Aorta (tissue), 5 donors: ENCODE measurements at regions not wholly inside any gene's neighbourhood (a gene's known extent, or its start where the extent isn't known, plus 50 kb on each side); places are given as distances from the start of the nearest gene placed in this dataset.

Source experiments
- ATAC-seq: fragments of 200-7000 bp; cut with Tn5 transposase; one replicate; pipeline ENCODE4 v1.9.1; 2022; ENCODE audit warnings: moderate library complexity; ENCODE audit not compliant: low FRiP score
- DNase-seq, 2 donors: peaks; one replicate each; pipeline ENCODE4 v3.0.0-alpha.2; 2020
- H3K27ac ChIP-seq, 2 donors: one replicate each; pipeline ENCODE4 v1.5.1; 2013; ENCODE audit warnings: low read length in 2 of 2, mild to moderate bottlenecking in 2 of 2, moderate library complexity in 2 of 2, control low read depth in 1 of 2, inconsistent platforms in 1 of 2, low read depth in 1 of 2
- H3K27me3 ChIP-seq, 2 donors: one replicate each; pipeline ENCODE4 v1.6.1; 2013; ENCODE audit warnings: control low read depth in 1 of 2, low read length in 1 of 2, mild to moderate bottlenecking in 1 of 2, moderate library complexity in 1 of 2; ENCODE audit not compliant: insufficient read depth in 2 of 2, control insufficient read depth in 1 of 2
- H3K36me3 ChIP-seq, 2 donors: one replicate each; pipeline ENCODE4 v1.6.1; 2013; ENCODE audit warnings: control low read depth in 1 of 2, low read length in 1 of 2, mild to moderate bottlenecking in 1 of 2; ENCODE audit not compliant: insufficient read depth in 2 of 2, control insufficient read depth in 1 of 2
- H3K4me1 ChIP-seq, 2 donors: one replicate each; pipeline ENCODE4 v1.6.1; 2013; ENCODE audit warnings: low read length in 2 of 2, control low read depth in 1 of 2, mild to moderate bottlenecking in 1 of 2, moderate library complexity in 1 of 2; ENCODE audit not compliant: insufficient read depth in 2 of 2, control insufficient read depth in 1 of 2
- H3K4me3 ChIP-seq, 2 donors: one replicate each; pipeline ENCODE4 v1.5.1; 2013; ENCODE audit warnings: low read length in 2 of 2, control low read depth in 1 of 2, mild to moderate bottlenecking in 1 of 2
- H3K9me3 ChIP-seq: one replicate; pipeline ENCODE4 v1.6.1; 2013; ENCODE audit warnings: mild to moderate bottlenecking, low read length; ENCODE audit not compliant: control insufficient read depth
- WGBS, 2 donors: extraction: QIAGEN DNeasy Blood & Tissue Kit; methylation state at CpG; one replicate each; pipeline ENCODE4 v1.1.7; 2013; 5-methylcytosine and 5-hydroxymethylcytosine counted together
- intact Hi-C, 2 donors: fragments of 100-400 bp; cut with DNase I; formaldehyde crosslinking; loops; one replicate each; pipeline versions ENCODE4 v1.14.2 to v1.15.0; 2022
- donor health status: healthy with polysubstance abuse.
- donor health status: Bipolar disorder and iron deficiency.
- donor health status: DM: no; HTN: no; CAD: no.
- donor health status: DM: no; HTN: no; CAD: no.
- donor health status: DM: yes; HTN: yes; CAD: no.

GRCh38 chr9:90964101-90965020 lies 162.7 kb downstream of the SYK start:
- peak; percentile 77 for ATAC-seq
- no peaks in the 10 kb centered on the region for H3K36me3 ChIP-seq
- peak overlapping the region; percentile 91 to 93 for H3K27ac ChIP-seq
- peak; percentile 65 to 83 for DNase-seq
- no peaks in the 10 kb centered on the region for H3K9me3 ChIP-seq
- no peaks in the 10 kb centered on the region for H3K27me3 ChIP-seq
- H3K4me1 ChIP-seq, result peaks cover 3 to 8% of the 10 kb centered on the region in 2 donors
- intact Hi-C loops, result loop anchor here (2.0 to 5.0 kb wide), 4 partner anchors 42 to 463 kb away; no protein-coding TSS in a partner anchor
- peak overlapping the region; percentile 4 to 25 for H3K4me3 ChIP-seq
- 5 to 8% methylated on average over 26 of the region's 26 CpGs for WGBS, 2 donors

- DNase-seq, result no peak
- no peaks in the 10 kb centered on the region for H3K9me3 ChIP-seq
- WGBS, 2 donors, result 7 to 16% methylated on average over 12 of the region's 12 CpGs
- H3K27ac ChIP-seq, result peak overlapping the region; percentile 91 to 93
- H3K4me1 ChIP-seq, result peaks cover 3 to 8% of the 10 kb centered on the region in 2 donors
- peak; percentile 66 for ATAC-seq
- H3K27me3 ChIP-seq, result no peaks in the 10 kb centered on the region
- H3K36me3 ChIP-seq, result no peaks in the 10 kb centered on the region
- H3K4me3 ChIP-seq, result peak overlapping the region; percentile 4 to 10
- intact Hi-C loops, result loop anchor here in 1 of 2 donors (2.0 to 5.0 kb wide), 2 partner anchors 43 to 462 kb away; no protein-coding TSS in a partner anchor
Measured at GRCh38 chr9:90965226-90966030, 163.8 kb downstream of the SYK start.

GRCh38 chr9:90966031-90966290 lies 164.3 kb downstream of the SYK start:
- H3K9me3 ChIP-seq, result no peaks in the 10 kb centered on the region
- no peak for ATAC-seq
- H3K27me3 ChIP-seq, result no peaks in the 10 kb centered on the region
- 27 to 39% methylated on average over 2 of the region's 2 CpGs for WGBS, 2 donors
- DNase-seq, result no peak
- no peaks in the 10 kb centered on the region for H3K36me3 ChIP-seq
- H3K27ac ChIP-seq, result peak overlapping the region in 1 of 2 donors; percentile 31
- intact Hi-C loops, result loop anchor here in 1 of 2 donors (5.0 kb wide), 1 partner anchor 461 kb away; no protein-coding TSS in a partner anchor
- H3K4me1 ChIP-seq, result peaks cover 3 to 8% of the 10 kb centered on the region in 2 donors
- no peak overlapping the region for H3K4me3 ChIP-seq

- peak overlapping the region in 1 of 2 donors; percentile 52 for H3K27ac ChIP-seq
- H3K36me3 ChIP-seq, result no peaks in the 10 kb centered on the region
- H3K4me3 ChIP-seq, result no peak overlapping the region
- ATAC-seq (no peak), DNase-seq (no peak)
- peaks cover 3 to 7% of the 10 kb centered on the region in 2 donors for H3K4me1 ChIP-seq
- intact Hi-C loops, result loop anchor here in 1 of 2 donors (5.0 kb wide), 1 partner anchor 461 kb away; no protein-coding TSS in a partner anchor
- H3K9me3 ChIP-seq, result no peaks in the 10 kb centered on the region
- H3K27me3 ChIP-seq, result no peaks in the 10 kb centered on the region
- 89 to 92% methylated on average over 19 of the region's 19 CpGs for WGBS, 2 donors
Measured at GRCh38 chr9:90966480-90967144, 165.0 kb downstream of the SYK start.

- H3K4me1 ChIP-seq, result peaks cover 2 to 3% of the 10 kb centered on the region in 2 donors
- H3K4me3 ChIP-seq, result no peak overlapping the region
- no peak for DNase-seq
- H3K9me3 ChIP-seq, result no peaks in the 10 kb centered on the region
- ATAC-seq, result no peak
- intact Hi-C loops, result loop anchor here in 1 of 2 donors (5.0 kb wide), 1 partner anchor 460 kb away; no protein-coding TSS in a partner anchor
- no peak overlapping the region for H3K27ac ChIP-seq
- H3K36me3 ChIP-seq, result no peaks in the 10 kb centered on the region
- H3K27me3 ChIP-seq, result no peaks in the 10 kb centered on the region
- 96% methylated on average over 7 of the region's 7 CpGs for WGBS, 2 donors
Measured at GRCh38 chr9:90967145-90967538, 165.5 kb downstream of the SYK start.

- DNase-seq, result no peak
- peaks cover 0 to 2% of the 10 kb centered on the region in 2 donors for H3K4me1 ChIP-seq
- H3K36me3 ChIP-seq, result no peaks in the 10 kb centered on the region
- intact Hi-C loops, result loop anchor here in 1 of 2 donors (5.0 kb wide), 1 partner anchor 458 kb away; no protein-coding TSS in a partner anchor
- no peak overlapping the region for H3K27ac ChIP-seq
- H3K9me3 ChIP-seq, result no peaks in the 10 kb centered on the region
- ATAC-seq, result no peak
- H3K4me3 ChIP-seq, result no peak overlapping the region
- WGBS, 2 donors, result 93 to 94% methylated on average over 10 of the region's 10 CpGs
- H3K27me3 ChIP-seq, result no peaks in the 10 kb centered on the region
Measured at GRCh38 chr9:90969021-90969675, 167.5 kb downstream of the SYK start.

- no peak for DNase-seq
- no peak for ATAC-seq
- no peaks in the 10 kb centered on the region for H3K9me3 ChIP-seq
- WGBS, 2 donors, result 75 to 78% methylated on average over 9 of the region's 9 CpGs
- no peaks in the 10 kb centered on the region for H3K27me3 ChIP-seq
- intact Hi-C loops, result no loop called here
- no peak overlapping the region for H3K27ac ChIP-seq
- peaks cover 0 to 2% of the 10 kb centered on the region in 2 donors for H3K4me1 ChIP-seq
- no peaks in the 10 kb centered on the region for H3K36me3 ChIP-seq
- H3K4me3 ChIP-seq, result no peak overlapping the region
Measured at GRCh38 chr9:90970608-90971007, 169.0 kb downstream of the SYK start.

- peaks cover 0 to 2% of the 10 kb centered on the region in 2 donors for H3K4me1 ChIP-seq
- DNase-seq, result no peak
- 88% methylated on average over 6 of the region's 6 CpGs for WGBS, 2 donors
- intact Hi-C loops, result no loop called here
- no peak overlapping the region for H3K27ac ChIP-seq
- H3K9me3 ChIP-seq, result no peaks in the 10 kb centered on the region
- no peak overlapping the region for H3K4me3 ChIP-seq
- ATAC-seq, result no peak
- H3K36me3 ChIP-seq, result no peaks in the 10 kb centered on the region
- H3K27me3 ChIP-seq, result no peaks in the 10 kb centered on the region
Measured at GRCh38 chr9:90972057-90972456, 170.4 kb downstream of the SYK start.
